GM19467 (cell line): ENCODE measurements at regions not wholly inside any gene's neighbourhood (a gene's known extent, or its start where the extent isn't known, plus 50 kb on each side); places are given as distances from the start of the nearest gene placed in this dataset.
"Not testable (repeated sequence)": the region's sequence is repeated elsewhere in the genome, so short reads cannot be mapped to it uniquely, and the experiment has no call there.

Source experiments
- ATAC-seq: cut with Tn5 transposase; IDR thresholded peaks from one replicate; pipeline ENCODE4 v1.9.1; 2021; ENCODE audit warnings: mild to moderate bottlenecking, moderate library complexity; ENCODE audit not compliant: unreplicated experiment

DNA sequence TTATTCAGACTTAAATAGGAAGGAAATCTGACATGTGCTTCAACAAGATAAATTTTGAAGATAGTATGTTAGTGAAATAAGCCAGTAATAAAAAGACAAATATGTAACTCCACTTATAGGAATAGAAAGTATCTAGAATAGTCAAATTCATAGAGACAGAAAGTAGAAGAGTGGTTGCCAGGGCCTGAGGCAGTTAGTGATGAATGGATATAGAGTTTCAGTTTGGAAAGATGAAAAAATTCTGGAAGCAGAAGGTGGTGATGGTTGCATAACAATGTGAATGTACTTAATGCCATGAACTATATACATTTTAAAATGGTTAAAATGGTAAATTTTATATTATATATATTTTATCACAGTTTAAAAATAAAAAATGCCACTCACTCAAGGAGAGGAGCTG is 54.3 kb downstream of the HAND2 start:
- ATAC-seq, result no peak

DNA sequence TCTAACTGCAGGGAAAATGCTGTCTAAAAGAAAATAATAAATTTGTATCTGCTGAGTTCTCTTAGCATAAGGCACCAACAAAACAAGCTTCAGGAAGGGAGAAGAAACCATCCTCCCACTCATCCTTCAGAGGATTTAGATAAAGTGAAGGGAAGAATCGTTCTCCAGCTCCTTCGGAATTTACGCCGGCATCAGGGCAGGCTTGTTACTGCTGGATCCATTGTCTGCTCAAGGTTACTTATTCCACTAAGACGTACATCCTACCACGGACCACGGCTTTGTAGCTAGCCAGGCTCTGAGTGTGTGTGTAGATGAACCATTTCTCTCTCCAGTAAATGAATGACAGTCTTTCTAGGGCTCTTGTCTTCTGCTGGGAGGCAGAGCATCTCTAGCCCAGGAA is 60.4 kb downstream of the HAND2 start:
- ATAC-seq, result no peak

- no peak for ATAC-seq
Observed at GRCh38 chr4:173468314-173468713, 61.7 kb downstream of the HAND2 start.

GRCh38 chr4:173466101-173466500 is 63.9 kb downstream of the HAND2 start:
- ATAC-seq, result no peak

- ATAC-seq, result no peak
Observed at GRCh38 chr4:173464481-173464880, 65.5 kb downstream of the HAND2 start.

GRCh38 chr4:173463816-173464215 is 64.9 kb upstream of the SCRG1 start:
- no peak for ATAC-seq

GRCh38 chr4:173461170-173461569 is 62.3 kb upstream of the SCRG1 start:
- no peak for ATAC-seq

DNA sequence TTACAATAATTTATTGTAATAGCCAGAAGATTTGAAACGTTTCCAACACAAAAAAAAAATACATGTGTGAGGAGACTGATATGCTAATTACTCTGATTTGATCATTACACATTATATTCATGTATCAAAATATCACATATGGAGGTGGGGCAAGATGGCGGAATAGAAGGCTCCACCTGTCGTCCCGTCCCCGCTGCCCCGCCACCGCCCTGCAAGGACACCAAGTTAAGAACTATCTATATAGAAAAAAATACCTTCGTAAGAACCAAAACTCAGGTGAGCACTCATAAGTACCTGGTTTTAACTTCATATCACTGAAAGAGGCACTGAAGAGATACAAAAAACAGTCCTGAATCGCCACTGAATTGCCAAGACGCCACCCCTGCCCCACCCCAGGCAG is 60.9 kb upstream of the SCRG1 start:
- no peak for ATAC-seq

- no peak for ATAC-seq
Observed at GRCh38 chr4:173457893-173458292, 59.0 kb upstream of the SCRG1 start.

- ATAC-seq, result not testable (repeated sequence)
Observed at GRCh38 chr4:173451435-173451834, 52.5 kb upstream of the SCRG1 start.

- no peak for ATAC-seq
Observed at GRCh38 chr4:173450281-173450680, 51.4 kb upstream of the SCRG1 start.

DNA sequence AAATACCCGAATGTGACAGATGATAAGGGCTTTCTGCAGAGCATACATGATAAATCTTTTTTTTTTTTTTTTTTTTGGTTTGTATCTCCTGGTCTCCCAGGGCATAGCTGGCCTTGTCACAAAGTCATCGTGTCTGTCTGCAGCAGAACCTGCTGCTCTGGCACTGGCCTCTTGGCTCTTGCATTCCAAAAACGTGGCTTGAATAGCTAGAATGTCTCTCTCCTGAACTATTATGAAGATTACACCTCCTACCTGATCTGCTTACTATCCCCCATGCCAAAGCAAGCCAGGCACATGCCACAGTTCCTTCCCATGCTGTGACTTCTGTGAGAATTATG is 50.4 kb upstream of the SCRG1 start:
- ATAC-seq, result no peak

DNA sequence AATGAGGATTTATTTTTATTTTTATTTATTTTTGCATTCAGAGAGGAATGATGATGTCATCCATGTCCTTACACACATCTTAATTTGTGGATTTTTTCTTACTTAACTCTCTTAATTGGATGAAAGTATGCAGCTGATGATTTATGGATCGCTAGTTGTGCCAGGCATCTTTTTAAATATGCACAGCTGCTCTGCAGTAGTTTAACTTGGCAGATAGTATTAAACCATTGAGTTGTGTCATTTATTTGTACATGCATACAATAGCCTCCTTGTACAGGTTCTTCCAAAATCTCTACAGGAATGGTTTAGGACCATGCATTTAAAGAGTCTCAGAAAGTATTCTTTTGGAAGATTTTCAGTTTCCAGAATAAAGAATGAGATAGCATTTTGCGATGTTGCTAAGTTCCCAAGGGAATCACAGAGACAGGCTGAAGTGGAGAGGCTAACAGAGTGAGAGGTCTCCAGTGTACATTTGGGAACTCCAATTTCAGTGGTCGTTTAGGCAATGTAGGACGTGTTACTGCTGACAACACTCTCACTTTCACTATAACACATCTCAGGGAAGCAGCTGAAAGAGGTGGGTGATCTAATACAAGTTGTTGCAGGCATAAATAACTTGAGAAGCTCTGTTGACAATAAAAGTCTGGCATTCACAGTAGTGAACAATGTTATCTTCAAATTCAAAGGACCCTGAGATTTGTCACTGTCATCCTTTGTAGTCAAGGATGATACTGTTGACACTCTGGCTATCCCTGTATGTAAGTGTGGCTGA is 49.9 kb upstream of the SCRG1 start:
- peak; percentile 52 for ATAC-seq
